HCT116 (cell line): ENCODE measurements at regions not wholly inside any gene's neighbourhood (a gene's known extent, or its start where the extent isn't known, plus 50 kb on each side); places are given as distances from the start of the nearest gene placed in this dataset.

Experiments
- ATAC-seq: fragments of 200-7000 bp; cut with Tn5 transposase; 2 replicates; pipeline ENCODE4 v1.9.1; 2020; ENCODE audit warnings: mild to moderate bottlenecking, moderate library complexity
- BruUV-seq: library from RNA; stranded (reverse); fragments of 400-500 nt; replicated peaks from 2 replicates; lab custom pipeline; 2021; lab: Mats Ljungman, UMichigan
- CTCF ChIA-PET: fragments of 300-600 bp; sonication (Branson Sonifier 250); formaldehyde crosslinking; loops from one replicate; lab custom pipeline; 2021; ENCODE audit warnings: antibody characterized with exemption; lab: Charles Lee
- POLR2A ChIA-PET: fragments of 300-600, 350-600 bp; sonication (Branson Sonifier 250); formaldehyde crosslinking; loops from one replicate; lab custom pipeline; 2021; ENCODE audit warnings: antibody characterized with exemption; lab: Charles Lee
- RAD21 ChIA-PET, 2 experiments: fragments of 300-600 bp; sonication (Branson Sonifier 250); formaldehyde crosslinking; loops; one replicate each; lab custom pipeline; 2023; ENCODE audit warnings: low total read pairs in 2 of 2; ENCODE audit not compliant: uncharacterized antibody in 2 of 2, unreplicated experiment in 2 of 2, low non-redundant PET in 1 of 2; lab: Charles Lee
- DNase-seq: peaks from one replicate; pipeline ENCODE4 v3.0.0-alpha.2; 2010; ENCODE audit warnings: low read depth, low spot score
- H2AFZ ChIP-seq: fragments of 200-600 bp; shearing (Covaris generic), sonication (generic); 2 replicates; pipeline ENCODE4 v1.6.1; 2017; ENCODE audit warnings: low read depth, mixed run types, mixed read lengths, antibody characterized with exemption, low read length; ENCODE audit not compliant: poor library complexity, severe bottlenecking
- H3K27ac ChIP-seq: 2 replicates; pipeline ENCODE4 v1.5.1; 2012; ENCODE audit warnings: low read depth, low read length
- H3K27me3 ChIP-seq: fragments of 200-600 bp; sonication (generic); 2 replicates; pipeline ENCODE4 v1.6.1; 2016; ENCODE audit warnings: mixed run types, low read length, mixed read lengths; ENCODE audit not compliant: insufficient read depth
- H3K36me3 ChIP-seq, 2 experiments: fragments of 200-500 bp in 1 of 2; fragments of 200-600 bp in 1 of 2; sonication (Bioruptor generic) in 1 of 2; sonication (generic) in 1 of 2; 2 replicates each; pipeline versions ENCODE4 v1.5.1 to v1.6.1; 2014 to 2016; ENCODE audit warnings: low read length in 2 of 2, inconsistent platforms in 1 of 2, mixed read lengths in 1 of 2, mixed run types in 1 of 2; ENCODE audit not compliant: insufficient read depth in 2 of 2, control insufficient read depth in 1 of 2
- H3K4me1 ChIP-seq, 2 experiments: fragments of 200-600 bp in 1 of 2; sonication (generic) in 1 of 2; 2 replicates each; pipeline versions ENCODE4 v1.5.1 to v1.6.1; 2012 to 2017; ENCODE audit warnings: low read length in 2 of 2, inconsistent platforms in 1 of 2, mild to moderate bottlenecking in 1 of 2, mixed read lengths in 1 of 2, mixed run types in 1 of 2, moderate library complexity in 1 of 2; ENCODE audit not compliant: insufficient read depth in 2 of 2, control insufficient read depth in 1 of 2
- H3K4me2 ChIP-seq: fragments of 200-600 bp; sonication (generic); 2 replicates; pipeline ENCODE4 v1.6.1; 2017; ENCODE audit warnings: mixed run types, low read length, mixed read lengths
- H3K4me3 ChIP-seq, 2 experiments: fragments of 200-600 bp in 1 of 2; sonication (generic) in 1 of 2; replicated peaks in 1 of 2; 2 replicates each; pipeline ENCODE4 v1.5.1; 2011 to 2016; ENCODE audit warnings: low read length in 2 of 2, control low read depth in 1 of 2, low read depth in 1 of 2, mild to moderate bottlenecking in 1 of 2, mixed read lengths in 1 of 2, mixed run types in 1 of 2
- H3K79me2 ChIP-seq: fragments of 200-600 bp; sonication (generic); 2 replicates; pipeline ENCODE4 v1.6.1; 2017; ENCODE audit warnings: mild to moderate bottlenecking, mixed run types, low read length, moderate library complexity, mixed read lengths; ENCODE audit not compliant: insufficient read depth
- H3K9ac ChIP-seq: fragments of 200-600 bp; sonication (generic); 2 replicates; pipeline ENCODE4 v1.6.1; 2016; ENCODE audit warnings: low read length, mixed read lengths
- H3K9me2 ChIP-seq: fragments of 200-600 bp; sonication (generic), shearing (Covaris generic); 2 replicates; pipeline ENCODE4 v1.6.1; 2017; ENCODE audit warnings: mixed run types, mild to moderate bottlenecking, moderate library complexity; ENCODE audit not compliant: insufficient read depth
- H3K9me3 ChIP-seq, 2 experiments: fragments of 200-500 bp in 1 of 2; fragments of 200-600 bp in 1 of 2; sonication (Bioruptor generic) in 1 of 2; sonication (generic) in 1 of 2; 2 replicates each; pipeline ENCODE4 v1.6.1; 2014 to 2017; ENCODE audit warnings: low read length in 2 of 2, mixed read lengths in 2 of 2, inconsistent platforms in 1 of 2, low read depth in 1 of 2, mild to moderate bottlenecking in 1 of 2, mixed run types in 1 of 2, moderate library complexity in 1 of 2; ENCODE audit not compliant: control insufficient read depth in 1 of 2, insufficient read depth in 1 of 2
- H4K20me1 ChIP-seq: fragments of 200-600 bp; sonication (generic), shearing (Covaris generic); 2 replicates; pipeline ENCODE4 v1.6.1; 2017; ENCODE audit warnings: mixed run types, mild to moderate bottlenecking, moderate library complexity; ENCODE audit not compliant: insufficient read depth
- CTCF ChIP-seq, 3 experiments: fragments of 200-600 bp in 1 of 3; sonication (generic) in 1 of 3; IDR thresholded peaks in 2 of 3; conservative IDR thresholded peaks in 1 of 3; 2 replicates each; pipeline ENCODE4 v1.5.1; 2012 to 2017; ENCODE audit warnings: low read depth in 2 of 3, low read length in 2 of 3, antibody characterized with exemption in 1 of 3, borderline replicate concordance in 1 of 3, control low read depth in 1 of 3, mild to moderate bottlenecking in 1 of 3, mixed read lengths in 1 of 3, mixed run types in 1 of 3, moderate library complexity in 1 of 3; ENCODE audit not compliant: insufficient read depth in 1 of 3
- EZH2phosphoT487 ChIP-seq: fragments of 200-600 bp; IDR thresholded peaks from 2 replicates; pipeline ENCODE4 v1.6.1; 2018; ENCODE audit warnings: antibody characterized with exemption, borderline replicate concordance
- FOSL1 ChIP-seq: IDR thresholded peaks from 2 replicates; pipeline ENCODE4 v1.6.1; 2012; ENCODE audit warnings: low read depth
- MAX ChIP-seq: IDR thresholded peaks from 2 replicates; pipeline ENCODE4 v1.6.1; 2012
- POLR2A ChIP-seq: IDR thresholded peaks from 2 replicates; pipeline ENCODE4 v1.7.0; 2011; ENCODE audit warnings: borderline replicate concordance; ENCODE audit not compliant: insufficient read depth, insufficient read length; ENCODE audit errors: extremely low read depth
- POLR2AphosphoS5 ChIP-seq: IDR thresholded peaks from 2 replicates; pipeline ENCODE4 v1.6.1; 2011; ENCODE audit warnings: mild to moderate bottlenecking, low read depth, low read length, moderate library complexity
- intact Hi-C: fragments of 100-400 bp; cut with micrococcal nuclease; formaldehyde crosslinking; loops from 2 replicates; pipeline ENCODE4 v1.10.0; 2022
- TF ChIP-seq, protein P1 (sequence below): IDR thresholded peaks from 2 replicates; pipeline ENCODE4 v1.6.1; 2012
- TF ChIP-seq, protein P2 (sequence below): IDR thresholded peaks from 2 replicates; pipeline ENCODE4 v1.6.1; 2012; ENCODE audit warnings: low read depth

DNA sequence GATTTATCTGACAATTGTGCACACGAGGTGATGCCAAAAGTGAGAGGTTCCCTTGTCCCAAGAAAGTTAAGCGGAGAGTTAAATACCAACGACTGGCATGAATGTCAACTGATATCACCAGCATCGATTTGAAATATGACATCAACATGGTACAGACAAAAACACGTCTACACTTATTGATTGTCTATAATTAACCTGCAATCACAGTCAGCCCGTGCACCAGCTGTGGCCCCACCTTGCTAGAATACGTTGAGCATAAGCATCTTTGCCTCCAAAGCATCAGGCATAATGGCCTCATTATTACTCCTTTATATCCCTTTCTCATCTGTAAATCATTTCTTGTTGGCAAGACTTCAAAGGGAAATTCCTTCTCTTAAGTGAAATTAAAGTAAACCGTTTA, 625.4 kb downstream of the IRX1 start:
- DNase-seq (no peak), ATAC-seq (no peak)
- no peaks in the 10 kb centered on the region for H3K9me2 ChIP-seq
- H3K4me2 ChIP-seq: no peak overlapping the region
- no peaks in the 10 kb centered on the region for H3K79me2 ChIP-seq
- BruUV-seq: no TSS peak
- POLR2A ChIA-PET: no interaction called here
- H3K27ac ChIP-seq: no peak overlapping the region
- H3K9ac ChIP-seq: no peak overlapping the region
- TF ChIP-seq FOSL1 (no peak), EZH2phosphoT487 (no peak), MAX (no peak), CTCF (IDR thresholded peaks at IDR 0.05 in 2 of 3, conservative IDR thresholded peaks at IDR 0.05 in 1 of 3; ENCODE audit: borderline replicate concordance in 1 of 3, insufficient read depth in 1 of 3, low read depth in 2 of 3, low read length in 2 of 3) (no peak), POLR2A (no peak), POLR2AphosphoS5 (no peak)
- TF ChIP-seq, protein P1, sequence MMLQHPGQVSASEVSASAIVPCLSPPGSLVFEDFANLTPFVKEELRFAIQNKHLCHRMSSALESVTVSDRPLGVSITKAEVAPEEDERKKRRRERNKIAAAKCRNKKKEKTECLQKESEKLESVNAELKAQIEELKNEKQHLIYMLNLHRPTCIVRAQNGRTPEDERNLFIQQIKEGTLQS: no peak
- TF ChIP-seq, protein P2, sequence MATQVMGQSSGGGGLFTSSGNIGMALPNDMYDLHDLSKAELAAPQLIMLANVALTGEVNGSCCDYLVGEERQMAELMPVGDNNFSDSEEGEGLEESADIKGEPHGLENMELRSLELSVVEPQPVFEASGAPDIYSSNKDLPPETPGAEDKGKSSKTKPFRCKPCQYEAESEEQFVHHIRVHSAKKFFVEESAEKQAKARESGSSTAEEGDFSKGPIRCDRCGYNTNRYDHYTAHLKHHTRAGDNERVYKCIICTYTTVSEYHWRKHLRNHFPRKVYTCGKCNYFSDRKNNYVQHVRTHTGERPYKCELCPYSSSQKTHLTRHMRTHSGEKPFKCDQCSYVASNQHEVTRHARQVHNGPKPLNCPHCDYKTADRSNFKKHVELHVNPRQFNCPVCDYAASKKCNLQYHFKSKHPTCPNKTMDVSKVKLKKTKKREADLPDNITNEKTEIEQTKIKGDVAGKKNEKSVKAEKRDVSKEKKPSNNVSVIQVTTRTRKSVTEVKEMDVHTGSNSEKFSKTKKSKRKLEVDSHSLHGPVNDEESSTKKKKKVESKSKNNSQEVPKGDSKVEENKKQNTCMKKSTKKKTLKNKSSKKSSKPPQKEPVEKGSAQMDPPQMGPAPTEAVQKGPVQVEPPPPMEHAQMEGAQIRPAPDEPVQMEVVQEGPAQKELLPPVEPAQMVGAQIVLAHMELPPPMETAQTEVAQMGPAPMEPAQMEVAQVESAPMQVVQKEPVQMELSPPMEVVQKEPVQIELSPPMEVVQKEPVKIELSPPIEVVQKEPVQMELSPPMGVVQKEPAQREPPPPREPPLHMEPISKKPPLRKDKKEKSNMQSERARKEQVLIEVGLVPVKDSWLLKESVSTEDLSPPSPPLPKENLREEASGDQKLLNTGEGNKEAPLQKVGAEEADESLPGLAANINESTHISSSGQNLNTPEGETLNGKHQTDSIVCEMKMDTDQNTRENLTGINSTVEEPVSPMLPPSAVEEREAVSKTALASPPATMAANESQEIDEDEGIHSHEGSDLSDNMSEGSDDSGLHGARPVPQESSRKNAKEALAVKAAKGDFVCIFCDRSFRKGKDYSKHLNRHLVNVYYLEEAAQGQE: no peak
- TF ChIP-seq, all 23 proteins: peak for 0
- CTCF ChIA-PET: no interaction called here
- Histone ChIP-seq H4K20me1 (no peaks in the 10 kb centered on the region), H3K4me1 (no peaks in the 10 kb centered on the region), H3K4me3 (no peak overlapping the region), H3K27me3 (no peaks in the 10 kb centered on the region), H3K36me3 (no peaks in the 10 kb centered on the region), H3K9me3 (peaks cover 10 to 34% of the 10 kb centered on the region in 2 experiments; a peak in 2 of 4 replicates), H2AFZ (no peak overlapping the region)
- RAD21 ChIA-PET: no interaction called here
- intact Hi-C loops: no loop called here
